ENCODE measurements at regions not wholly inside any gene's neighbourhood (a gene's known extent, or its start where the extent isn't known, plus 50 kb on each side); places are given as distances from the start of the nearest gene placed in this dataset.

- TF ChIP-seq CTCF (IDR thresholded peaks at IDR 0.05): no peak
- no peak for TF ChIP-seq POLR2A (IDR thresholded peaks at IDR 0.05)
Measured at GRCh38 chr4:143016171-143016570, 168.5 kb upstream of the USP38 start.
